Mammary epithelial cell (primary cell): ENCODE measurements at regions not wholly inside any gene's neighbourhood (a gene's known extent, or its start where the extent isn't known, plus 50 kb on each side); places are given as distances from the start of the nearest gene placed in this dataset.

Source experiments
- EZH2 ChIP-seq: IDR thresholded peaks from 2 replicates; pipeline ENCODE4 v1.6.1; 2012; ENCODE audit warnings: low read length, inconsistent platforms, borderline replicate concordance
- TF ChIP-seq, protein P1 (sequence below), 2 donors: IDR thresholded peaks in 1 of 2; conservative IDR thresholded peaks in 1 of 2; 2 replicates each; pipeline ENCODE4 v1.5.1; 2011 to 2012; ENCODE audit warnings: inconsistent platforms in 2 of 2, low read length in 2 of 2, mild to moderate bottlenecking in 2 of 2, control low read depth in 1 of 2, low read depth in 1 of 2; ENCODE audit not compliant: insufficient read depth in 1 of 2; ENCODE audit errors: extremely low read depth in 1 of 2

- TF ChIP-seq, protein P1, sequence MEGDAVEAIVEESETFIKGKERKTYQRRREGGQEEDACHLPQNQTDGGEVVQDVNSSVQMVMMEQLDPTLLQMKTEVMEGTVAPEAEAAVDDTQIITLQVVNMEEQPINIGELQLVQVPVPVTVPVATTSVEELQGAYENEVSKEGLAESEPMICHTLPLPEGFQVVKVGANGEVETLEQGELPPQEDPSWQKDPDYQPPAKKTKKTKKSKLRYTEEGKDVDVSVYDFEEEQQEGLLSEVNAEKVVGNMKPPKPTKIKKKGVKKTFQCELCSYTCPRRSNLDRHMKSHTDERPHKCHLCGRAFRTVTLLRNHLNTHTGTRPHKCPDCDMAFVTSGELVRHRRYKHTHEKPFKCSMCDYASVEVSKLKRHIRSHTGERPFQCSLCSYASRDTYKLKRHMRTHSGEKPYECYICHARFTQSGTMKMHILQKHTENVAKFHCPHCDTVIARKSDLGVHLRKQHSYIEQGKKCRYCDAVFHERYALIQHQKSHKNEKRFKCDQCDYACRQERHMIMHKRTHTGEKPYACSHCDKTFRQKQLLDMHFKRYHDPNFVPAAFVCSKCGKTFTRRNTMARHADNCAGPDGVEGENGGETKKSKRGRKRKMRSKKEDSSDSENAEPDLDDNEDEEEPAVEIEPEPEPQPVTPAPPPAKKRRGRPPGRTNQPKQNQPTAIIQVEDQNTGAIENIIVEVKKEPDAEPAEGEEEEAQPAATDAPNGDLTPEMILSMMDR (conservative IDR thresholded peaks at IDR 0.05 in 1 of 2, IDR thresholded peaks at IDR 0.05 in 1 of 2; ENCODE audit: extremely low read depth in 1 of 2, insufficient read depth in 1 of 2, low read depth in 1 of 2, low read length in 2 of 2) = no peak
- TF ChIP-seq EZH2 = no peak
Measured at GRCh38 chr6:145486306-145486705, 249.0 kb downstream of the EPM2A start.
